ENCODE measurements at regions not wholly inside any gene's neighbourhood (a gene's known extent, or its start where the extent isn't known, plus 50 kb on each side); places are given as distances from the start of the nearest gene placed in this dataset.

- H3K4me3 Mint-ChIP-seq: no peak overlapping the region
- H3K18ac ChIP-seq (ENCODE audit: insufficient read length, low read depth, low read length): no peak overlapping the region
These were observed 708.8 kb downstream of the HDGFL1 start for GRCh38 chr6:23278180-23278532.

More at GRCh38 chr6:23278180-23278532, 708.8 kb downstream of the HDGFL1 start:
- Mint-ChIP-seq H3K36me3 (ENCODE audit: insufficient read depth in 1 of 3, low read depth in 3 of 3) (no peaks in the 10 kb centered on the region), H3K27ac (no peak overlapping the region), H3K27me3 (ENCODE audit: low read depth) (no peaks in the 10 kb centered on the region), H3K4me1 (no peaks in the 10 kb centered on the region), H3K9me3 (no peaks in the 10 kb centered on the region)
- Histone ChIP-seq H3K79me2 (ENCODE audit: insufficient read depth, low read length) (no peaks in the 10 kb centered on the region), H2BK15ac (ENCODE audit: low read depth, low read length) (no peak overlapping the region), H2BK5ac (ENCODE audit: insufficient read length, low read length) (no peak overlapping the region), H4K91ac (ENCODE audit: insufficient read length, low read depth, low read length) (no peak overlapping the region), H3K4me1 (ENCODE audit: insufficient read depth, low read length) (no peaks in the 10 kb centered on the region), H2BK120ac (ENCODE audit: low read depth, low read length, poor library complexity, severe bottlenecking) (no peak overlapping the region), H3K9me3 (ENCODE audit: control insufficient read depth, low read depth, low read length) (no peaks in the 10 kb centered on the region), H4K5ac (ENCODE audit: insufficient read length, low read depth, low read length) (no peak overlapping the region), H3K56ac (ENCODE audit: insufficient read length, low read depth, low read length) (no peak overlapping the region), H2BK12ac (ENCODE audit: insufficient read length, low read depth, low read length) (no peak overlapping the region), H3K4me2 (ENCODE audit: insufficient read depth, insufficient read length, low read length) (no peak overlapping the region), H3K23ac (ENCODE audit: insufficient read length, low read depth, low read length) (no peak overlapping the region), H3K27me3 (ENCODE audit: insufficient read depth, low read length) (no peaks in the 10 kb centered on the region), H3K27ac (ENCODE audit: insufficient read length, low read depth, low read length) (no peak overlapping the region), H2AK5ac (ENCODE audit: insufficient read length, low read length) (no peak overlapping the region), H4K8ac (replicated peaks; ENCODE audit: insufficient read length, low read depth, low read length) (no peak overlapping the region), H3K79me1 (ENCODE audit: insufficient read depth, low read depth, low read length, poor library complexity, severe bottlenecking) (no peaks in the 10 kb centered on the region), H2AFZ (ENCODE audit: low read length) (no peak overlapping the region), H3K4ac (ENCODE audit: low read depth, low read length) (no peak overlapping the region), H3K23me2 (ENCODE audit: insufficient read length, low read depth, low read length, poor library complexity, severe bottlenecking) (no peaks in the 10 kb centered on the region), H3K9ac (ENCODE audit: extremely low read depth, insufficient read length, low read length) (no peak overlapping the region), H3T11ph (ENCODE audit: low read length) (no peak overlapping the region), H3K14ac (ENCODE audit: insufficient read depth, low read length) (no peak overlapping the region), H4K20me1 (ENCODE audit: control insufficient read depth, insufficient read depth, insufficient read length) (no peaks in the 10 kb centered on the region), H2BK20ac (ENCODE audit: low read depth, low read length, poor library complexity, severe bottlenecking) (no peak overlapping the region)
- DNase-seq: no peak
- no peak for TF ChIP-seq CTCF (conservative IDR thresholded peaks at IDR 0.05)
- WGBS (ENCODE audit: extremely low coverage, insufficient read length, low lambda C conversion rate): no CpG with 5 or more reads among the region's 2 CpGs
